Heart left ventricle (tissue), 16 donors: ENCODE measurements at regions not wholly inside any gene's neighbourhood (a gene's known extent, or its start where the extent isn't known, plus 50 kb on each side); places are given as distances from the start of the nearest gene placed in this dataset.

Source experiments
- ATAC-seq, 4 donors: fragments of 200-7000 bp; cut with Tn5 transposase; one replicate each; pipeline ENCODE4 v1.9.1; 2020 to 2022; ENCODE audit warnings: moderate library complexity in 4 of 4, mild to moderate bottlenecking in 3 of 4, moderate number of reproducible peaks in 1 of 4
- DNase-seq, 5 donors: peaks; one replicate each; pipeline ENCODE4 v3.0.0-alpha.2; 2020
- H3K27ac ChIP-seq, 12 donors: fragments of 200-600 bp; sonication (generic) in 4 of 12; one replicate each; pipeline versions ENCODE4 v1.5.0 to v1.8.0; 2016 to 2022; ENCODE audit warnings: mild to moderate bottlenecking in 2 of 12
- H3K27me3 ChIP-seq, 9 donors: fragments of 200-600 bp; sonication (generic) in 2 of 9; one replicate each; pipeline versions ENCODE4 v1.5.1 to v1.8.0; 2016 to 2022; ENCODE audit warnings: mild to moderate bottlenecking in 3 of 9
- H3K36me3 ChIP-seq, 9 donors: fragments of 200-600 bp; sonication (generic) in 2 of 9; one replicate each; pipeline versions ENCODE4 v1.5.0 to v1.8.0; 2018 to 2022; ENCODE audit warnings: mild to moderate bottlenecking in 2 of 9
- H3K4me1 ChIP-seq, 12 donors: fragments of 200-600 bp; sonication (generic) in 4 of 12; one replicate each; pipeline versions ENCODE4 v1.5.0 to v1.8.0; 2016 to 2022; ENCODE audit warnings: mild to moderate bottlenecking in 3 of 12
- H3K4me3 ChIP-seq, 12 donors: fragments of 200-600 bp; sonication (generic) in 4 of 12; one replicate each; pipeline versions ENCODE4 v1.5.0 to v1.8.0; 2017 to 2022; ENCODE audit warnings: mild to moderate bottlenecking in 9 of 12, moderate library complexity in 4 of 12
- H3K9me3 ChIP-seq, 12 donors: fragments of 200-600 bp; sonication (generic) in 4 of 12; one replicate each; pipeline versions ENCODE4 v1.5.0 to v1.8.0; 2016 to 2022; ENCODE audit warnings: mild to moderate bottlenecking in 1 of 12
- POLR2A ChIP-seq, 2 donors: fragments of 450-650 bp; IDR thresholded peaks; one replicate each; pipeline ENCODE4 v1.6.1; 2017; ENCODE audit warnings: antibody characterized with exemption in 2 of 2, mild to moderate bottlenecking in 2 of 2, moderate library complexity in 2 of 2
- WGBS, 4 donors: extraction: QIAGEN DNeasy Blood & Tissue Kit in 2 of 4; methylation state at CpG; one replicate each; pipeline versions ENCODE4 v1.1.5 to v1.1.7; 2013 to 2018; 5-methylcytosine and 5-hydroxymethylcytosine counted together
- intact Hi-C, 10 donors: fragments of 100-400 bp; cut with DNase I; formaldehyde crosslinking; loops; one replicate each; pipeline versions ENCODE4 v1.11.1 to v1.14.2; 2022
- TF ChIP-seq, protein P1 (sequence below), 12 donors: fragments of 200-600 bp; sonication (generic) in 4 of 12; IDR thresholded peaks; one replicate each; pipeline versions ENCODE4 v1.5.0 to v1.8.0; 2018 to 2022; ENCODE audit warnings: antibody characterized with exemption in 12 of 12, mild to moderate bottlenecking in 5 of 12
- donor health status: ischemic (EF 13 %, LVEDD 7.1; RV severe dilation, severe dysfunction).
- donor health status: healthy with polysubstance abuse.
- donor health status: DM: no; HTN: yes; CAD: no.
- donor health status: DM: no; HTN: no; CAD: no.
- donor health status: ischemic (EF 25% LVEDD 6.9; RV normal size, moderate dysfunction).
- donor health status: ischemic (EF 25% LVEDD 5.7; RV mildly dilated, moderate dysfunction).
- donor health status: healthy.
- donor health status: DM: yes; HTN: yes; CAD: no.
- donor health status: ischemic (EF 35%, LVEDD 5.7; RV mildly dilated, moderate dysfunction).
- donor health status: nonischemic (EF 11% LVEDD 7.7; RV severe dilation, severe dysfunction).
- donor health status: DM: yes; HTN: yes; CAD: no.
- donor health status: PGD.
- donor health status: ischemic (EF 29% LVEDD 5.4; RV normal size, mild dysfunction).
- donor health status: nonischemic (EF 23%, LVEDD 6.1; RV moderate dilation, normal function).

DNA sequence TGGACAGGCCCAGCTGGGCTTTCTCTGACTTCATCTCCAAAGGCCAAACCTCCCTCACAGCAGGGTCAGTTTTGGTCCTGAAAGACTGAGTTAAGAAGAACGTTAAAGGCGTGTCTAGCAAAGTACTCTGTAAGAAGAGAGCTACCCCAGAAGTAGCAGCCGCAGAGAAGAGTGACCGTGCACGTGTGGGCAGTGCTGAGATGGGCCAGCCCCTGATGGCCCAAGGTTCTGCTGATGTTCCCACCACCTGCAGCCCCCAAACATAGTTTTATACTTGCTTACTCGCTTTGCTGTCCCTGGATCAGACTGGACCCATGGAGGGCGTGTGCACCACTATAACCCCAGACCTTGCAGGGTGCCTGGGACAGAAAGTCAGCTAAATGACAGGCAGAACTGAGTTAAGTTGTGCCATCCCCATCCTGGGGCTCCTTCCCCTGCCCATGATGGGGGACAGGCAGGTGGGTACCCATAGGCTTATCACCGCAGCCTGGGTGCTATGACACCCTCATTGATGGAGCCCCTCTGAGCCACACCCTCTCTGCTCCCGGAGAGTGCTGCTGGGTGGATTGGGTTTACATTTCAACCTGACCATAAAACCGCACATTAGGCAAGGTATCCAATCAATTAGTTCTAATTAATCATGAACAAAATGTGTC lies 367.3 kb upstream of the HS6ST1 start:
- intact Hi-C loops, result no loop called here
- no peak overlapping the region for H3K4me3 ChIP-seq
- WGBS, 4 donors, result 88 to 92% (median 89%) methylated on average over 10 of the region's 10 CpGs
- no peak for DNase-seq
- H3K9me3 ChIP-seq, result no peaks in the 10 kb centered on the region
- peaks cover 0 to 17% (median 0%) of the 10 kb centered on the region in 12 donors for H3K4me1 ChIP-seq
- no peak for ATAC-seq
- H3K27ac ChIP-seq, result no peak overlapping the region
- TF ChIP-seq, protein P1, sequence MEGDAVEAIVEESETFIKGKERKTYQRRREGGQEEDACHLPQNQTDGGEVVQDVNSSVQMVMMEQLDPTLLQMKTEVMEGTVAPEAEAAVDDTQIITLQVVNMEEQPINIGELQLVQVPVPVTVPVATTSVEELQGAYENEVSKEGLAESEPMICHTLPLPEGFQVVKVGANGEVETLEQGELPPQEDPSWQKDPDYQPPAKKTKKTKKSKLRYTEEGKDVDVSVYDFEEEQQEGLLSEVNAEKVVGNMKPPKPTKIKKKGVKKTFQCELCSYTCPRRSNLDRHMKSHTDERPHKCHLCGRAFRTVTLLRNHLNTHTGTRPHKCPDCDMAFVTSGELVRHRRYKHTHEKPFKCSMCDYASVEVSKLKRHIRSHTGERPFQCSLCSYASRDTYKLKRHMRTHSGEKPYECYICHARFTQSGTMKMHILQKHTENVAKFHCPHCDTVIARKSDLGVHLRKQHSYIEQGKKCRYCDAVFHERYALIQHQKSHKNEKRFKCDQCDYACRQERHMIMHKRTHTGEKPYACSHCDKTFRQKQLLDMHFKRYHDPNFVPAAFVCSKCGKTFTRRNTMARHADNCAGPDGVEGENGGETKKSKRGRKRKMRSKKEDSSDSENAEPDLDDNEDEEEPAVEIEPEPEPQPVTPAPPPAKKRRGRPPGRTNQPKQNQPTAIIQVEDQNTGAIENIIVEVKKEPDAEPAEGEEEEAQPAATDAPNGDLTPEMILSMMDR (IDR thresholded peaks at IDR 0.05), result no peak
- TF ChIP-seq POLR2A (IDR thresholded peaks at IDR 0.05), result no peak
- H3K36me3 ChIP-seq, result no peaks in the 10 kb centered on the region
- no peaks in the 10 kb centered on the region for H3K27me3 ChIP-seq

DNA sequence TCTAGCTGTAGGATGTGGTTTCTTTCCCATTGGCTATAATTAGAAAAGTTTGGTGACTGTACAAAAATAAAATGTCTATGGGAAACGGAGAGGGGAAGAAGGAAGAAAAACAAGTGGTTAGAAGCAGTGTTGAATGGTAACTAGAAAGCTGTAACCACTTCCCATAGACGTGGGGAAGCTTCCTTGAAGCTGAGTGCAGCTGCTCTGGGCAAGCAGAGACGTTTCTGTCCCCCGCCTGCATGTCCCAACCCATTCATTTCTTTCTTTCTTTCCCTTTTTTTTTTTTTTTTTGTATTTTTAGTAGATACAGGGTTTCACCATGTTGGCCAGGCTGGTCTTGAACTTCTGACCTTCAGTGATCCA lies 367.8 kb upstream of the HS6ST1 start:
- no peaks in the 10 kb centered on the region for H3K36me3 ChIP-seq
- H3K9me3 ChIP-seq, result no peaks in the 10 kb centered on the region
- H3K4me1 ChIP-seq, result peaks cover 0 to 17% (median 0%) of the 10 kb centered on the region in 12 donors
- DNase-seq (no peak), ATAC-seq (peak in 1 of 4 donors; percentile 41)
- no peak overlapping the region for H3K4me3 ChIP-seq
- TF ChIP-seq, protein P1 (IDR thresholded peaks at IDR 0.05), result no peak
- no peak for TF ChIP-seq POLR2A (IDR thresholded peaks at IDR 0.05)
- H3K27ac ChIP-seq, result no peak overlapping the region
- intact Hi-C loops, result no loop called here
- no peaks in the 10 kb centered on the region for H3K27me3 ChIP-seq
- 51 to 64% (median 55%) methylated on average over 4 of the region's 4 CpGs for WGBS, 4 donors

DNA sequence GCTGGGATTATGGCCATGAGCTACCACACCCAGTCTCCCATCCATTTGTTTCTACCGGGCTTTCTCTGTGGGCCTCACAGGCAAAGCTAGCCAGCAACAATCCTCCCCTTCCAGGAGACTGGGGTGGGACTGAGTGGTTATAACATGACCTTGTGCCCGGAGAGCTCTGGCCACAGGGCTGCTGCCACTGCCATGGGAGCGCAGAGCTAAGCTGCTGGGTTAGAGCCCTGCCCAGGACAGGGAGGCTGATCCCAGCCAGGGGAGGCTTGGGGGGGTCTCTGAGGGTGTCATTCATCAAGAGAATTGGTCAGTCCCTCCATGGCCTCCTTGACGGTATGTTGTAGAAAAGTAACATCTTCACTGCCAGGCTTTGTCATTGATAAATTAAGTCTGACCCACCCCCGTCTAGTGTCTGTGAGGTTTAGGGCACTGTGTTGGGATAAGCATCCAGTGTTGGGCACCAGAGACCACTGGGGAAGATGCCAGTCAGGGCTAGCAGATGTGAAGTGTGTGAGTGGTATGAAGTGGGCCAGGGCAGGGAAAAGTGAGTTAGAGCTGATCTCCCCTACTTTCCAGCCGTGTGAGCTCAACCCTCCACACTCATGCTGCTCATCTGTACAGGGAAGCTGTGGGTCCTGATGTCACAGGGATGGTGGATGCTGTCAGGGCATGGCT lies 368.4 kb upstream of the HS6ST1 start:
- WGBS, 4 donors, result 85 to 96% (median 92%) methylated on average over 5 to 6 of the region's 6 CpGs
- TF ChIP-seq POLR2A (IDR thresholded peaks at IDR 0.05), result no peak
- TF ChIP-seq, protein P1 (IDR thresholded peaks at IDR 0.05), result no peak
- ATAC-seq (peak in 1 of 4 donors; percentile 21), DNase-seq (no peak)
- intact Hi-C loops, result no loop called here
- Histone ChIP-seq H3K4me1 (peaks cover 0 to 17% (median 0%) of the 10 kb centered on the region in 12 donors), H3K36me3 (no peaks in the 10 kb centered on the region), H3K27ac (no peak overlapping the region), H3K4me3 (no peak overlapping the region), H3K27me3 (peaks cover 0 to 1% (median 0%) of the 10 kb centered on the region in 9 donors), H3K9me3 (no peaks in the 10 kb centered on the region)

DNA sequence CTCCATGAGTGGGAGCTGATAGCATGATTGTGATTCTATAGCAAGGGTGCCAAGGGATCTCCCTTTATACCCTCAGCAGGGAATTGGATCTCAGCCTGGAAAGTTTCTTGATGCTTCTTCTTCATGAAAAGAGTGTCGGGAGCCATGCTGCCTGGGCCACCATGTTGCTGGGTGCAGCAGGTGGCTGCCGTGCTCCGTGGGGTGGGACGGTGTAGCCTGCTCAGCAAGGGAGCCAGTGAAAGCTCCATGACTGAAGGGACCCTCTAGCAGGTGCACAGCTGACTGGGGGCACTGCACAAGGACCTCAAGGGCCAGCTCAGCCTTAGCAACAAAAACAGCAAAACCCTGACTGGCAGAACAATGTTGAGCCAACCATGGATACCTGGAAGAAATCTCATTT lies 368.9 kb upstream of the HS6ST1 start:
- H3K27ac ChIP-seq, result no peak overlapping the region
- ATAC-seq, result no peak
- H3K4me3 ChIP-seq, result no peak overlapping the region
- 63 to 97% (median 94%) methylated on average over 4 of the region's 4 CpGs for WGBS, 4 donors
- no peaks in the 10 kb centered on the region for H3K9me3 ChIP-seq
- H3K36me3 ChIP-seq, result no peaks in the 10 kb centered on the region
- H3K27me3 ChIP-seq, result peaks cover 0 to 3% (median 0%) of the 10 kb centered on the region in 9 donors
- intact Hi-C loops, result no loop called here
- H3K4me1 ChIP-seq, result peaks cover 0 to 17% (median 0%) of the 10 kb centered on the region in 12 donors
- no peak for TF ChIP-seq POLR2A (IDR thresholded peaks at IDR 0.05)
- TF ChIP-seq, protein P1 (IDR thresholded peaks at IDR 0.05), result no peak
- no peak for DNase-seq
